Dedifferentiated amniotic fluid mesenchymal stem cell (primary cell): ENCODE measurements at regions not wholly inside any gene's neighbourhood (a gene's known extent, or its start where the extent isn't known, plus 50 kb on each side); places are given as distances from the start of the nearest gene placed in this dataset.

Source experiments
- DNase-seq: peaks from one replicate; pipeline ENCODE4 v3.0.0-alpha.2; 2016; ENCODE audit errors: extremely low spot score

GRCh38 chr12:127355061-127355841 is 911.7 kb upstream of the TMEM132C start:
- DNase-seq, result no peak

- DNase-seq, result no peak
These were observed 908.1 kb upstream of the TMEM132C start for GRCh38 chr12:127358888-127359287.

- DNase-seq, result no peak
These were observed 906.4 kb upstream of the TMEM132C start for GRCh38 chr12:127360580-127360979.

- no peak for DNase-seq
These were observed 904.8 kb upstream of the TMEM132C start for GRCh38 chr12:127362121-127362520.

- no peak for DNase-seq
These were observed 903.6 kb upstream of the TMEM132C start for GRCh38 chr12:127363392-127363791.

GRCh38 chr12:127373559-127373958 is 893.4 kb upstream of the TMEM132C start:
- no peak for DNase-seq

GRCh38 chr12:127374447-127374846 is 892.5 kb upstream of the TMEM132C start:
- no peak for DNase-seq

- no peak for DNase-seq
These were observed 885.8 kb upstream of the TMEM132C start for GRCh38 chr12:127381043-127381668.

- no peak for DNase-seq
These were observed 885.3 kb upstream of the TMEM132C start for GRCh38 chr12:127381681-127382080.

- DNase-seq, result peak; percentile 53
These were observed 883.7 kb upstream of the TMEM132C start for GRCh38 chr12:127383281-127383680.

- no peak for DNase-seq
These were observed 880.2 kb upstream of the TMEM132C start for GRCh38 chr12:127386723-127387122.

- no peak for DNase-seq
These were observed 878.0 kb upstream of the TMEM132C start for GRCh38 chr12:127388985-127389384.

- DNase-seq, result peak; percentile 42
These were observed 877.0 kb upstream of the TMEM132C start for GRCh38 chr12:127389923-127390322.

GRCh38 chr12:127393465-127393864 is 873.5 kb upstream of the TMEM132C start:
- no peak for DNase-seq

- DNase-seq, result no peak
These were observed 873.1 kb upstream of the TMEM132C start for GRCh38 chr12:127393896-127394295.

GRCh38 chr12:127396734-127397133 is 870.2 kb upstream of the TMEM132C start:
- no peak for DNase-seq

- no peak for DNase-seq
These were observed 868.8 kb upstream of the TMEM132C start for GRCh38 chr12:127398016-127398710.

- no peak for DNase-seq
These were observed 867.5 kb upstream of the TMEM132C start for GRCh38 chr12:127399451-127399850.

GRCh38 chr12:127400221-127400620 is 866.7 kb upstream of the TMEM132C start:
- DNase-seq, result no peak

GRCh38 chr12:127401005-127401404 is 866.0 kb upstream of the TMEM132C start:
- DNase-seq, result peak; percentile 35

- DNase-seq, result no peak
These were observed 865.4 kb upstream of the TMEM132C start for GRCh38 chr12:127401536-127401935.

GRCh38 chr12:127411166-127411915 is 855.6 kb upstream of the TMEM132C start:
- no peak for DNase-seq
